A549 (cell line): ENCODE measurements at regions not wholly inside any gene's neighbourhood (a gene's known extent, or its start where the extent isn't known, plus 50 kb on each side); places are given as distances from the start of the nearest gene placed in this dataset.

Experiments
- CTCF ChIP-seq: fragments of >200 bp; sonication (Bioruptor Twin); formaldehyde crosslinking; IDR thresholded peaks from 3 replicates; pipeline ENCODE4 v1.5.1; 2016
- ESRRA ChIP-seq: fragments of 150-350 bp; IDR thresholded peaks from 2 replicates; pipeline ENCODE4 v1.6.1; 2014; ENCODE audit warnings: mild to moderate bottlenecking, low read length, borderline replicate concordance
- SMC3 ChIP-seq: fragments of >200 bp; sonication (Bioruptor Twin); formaldehyde crosslinking; IDR thresholded peaks from 3 replicates; pipeline ENCODE4 v1.6.1; 2018; ENCODE audit warnings: inconsistent platforms
- TF ChIP-seq, protein P1 (sequence below): IDR thresholded peaks from 2 replicates; pipeline ENCODE4 v1.6.1; 2012

DNA sequence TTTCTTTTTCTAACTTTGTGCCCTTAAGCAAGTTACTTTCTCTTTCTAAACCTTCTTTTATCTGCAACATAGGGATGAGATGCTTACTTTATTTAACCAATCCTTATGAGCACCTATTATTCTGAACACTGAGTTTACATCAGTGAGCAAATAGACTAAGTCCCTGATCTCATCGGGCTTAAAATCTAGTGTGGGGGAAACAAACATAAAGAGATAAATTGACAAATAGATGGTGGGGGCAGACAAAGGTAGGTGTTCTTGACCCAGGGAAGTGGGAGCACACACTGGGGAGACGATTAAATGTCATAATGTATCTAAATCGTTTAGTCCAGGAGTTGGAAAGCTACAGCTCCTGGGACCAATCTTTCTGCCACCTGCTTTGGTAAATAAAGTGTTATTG lies 129.6 kb downstream of the TFAP2C start:
- TF ChIP-seq ESRRA (no peak), CTCF (no peak), SMC3 (no peak)
- TF ChIP-seq, protein P1, sequence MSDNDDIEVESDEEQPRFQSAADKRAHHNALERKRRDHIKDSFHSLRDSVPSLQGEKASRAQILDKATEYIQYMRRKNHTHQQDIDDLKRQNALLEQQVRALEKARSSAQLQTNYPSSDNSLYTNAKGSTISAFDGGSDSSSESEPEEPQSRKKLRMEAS: no peak
